GM12865 (cell line): ENCODE measurements at regions not wholly inside any gene's neighbourhood (a gene's known extent, or its start where the extent isn't known, plus 50 kb on each side); places are given as distances from the start of the nearest gene placed in this dataset.

Experiments
- DNase-seq: peaks from one replicate; pipeline ENCODE4 v3.0.0; 2010; ENCODE audit warnings: low read depth
- H3K4me3 ChIP-seq: 2 replicates; pipeline ENCODE4 v1.5.1; 2011; ENCODE audit warnings: mild to moderate bottlenecking, low read depth, low read length, control low read depth
- TF ChIP-seq, protein P1 (sequence below): IDR thresholded peaks from 2 replicates; pipeline ENCODE4 v1.5.1; 2011; ENCODE audit warnings: low read length, control low read depth, low read depth, inconsistent platforms; ENCODE audit not compliant: insufficient read depth; ENCODE audit errors: missing control alignments

DNA sequence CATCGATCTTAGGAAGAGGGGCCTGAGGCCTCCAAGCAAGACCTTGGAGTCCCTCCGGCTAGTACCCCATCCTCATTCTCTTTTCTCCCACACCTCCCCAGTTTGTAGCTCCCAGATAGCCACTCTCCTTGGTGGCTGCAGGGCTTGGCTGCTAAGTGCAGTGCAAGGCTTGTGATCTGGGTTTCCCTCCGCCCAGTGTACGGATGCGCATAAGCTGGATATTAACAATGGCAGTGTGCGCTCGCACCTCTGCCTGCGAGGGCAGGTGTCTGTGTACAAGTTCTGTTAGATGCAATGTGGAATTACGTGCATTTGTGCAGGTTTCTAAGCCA is 71.0 kb upstream of the TBCA start:
- TF ChIP-seq, protein P1, sequence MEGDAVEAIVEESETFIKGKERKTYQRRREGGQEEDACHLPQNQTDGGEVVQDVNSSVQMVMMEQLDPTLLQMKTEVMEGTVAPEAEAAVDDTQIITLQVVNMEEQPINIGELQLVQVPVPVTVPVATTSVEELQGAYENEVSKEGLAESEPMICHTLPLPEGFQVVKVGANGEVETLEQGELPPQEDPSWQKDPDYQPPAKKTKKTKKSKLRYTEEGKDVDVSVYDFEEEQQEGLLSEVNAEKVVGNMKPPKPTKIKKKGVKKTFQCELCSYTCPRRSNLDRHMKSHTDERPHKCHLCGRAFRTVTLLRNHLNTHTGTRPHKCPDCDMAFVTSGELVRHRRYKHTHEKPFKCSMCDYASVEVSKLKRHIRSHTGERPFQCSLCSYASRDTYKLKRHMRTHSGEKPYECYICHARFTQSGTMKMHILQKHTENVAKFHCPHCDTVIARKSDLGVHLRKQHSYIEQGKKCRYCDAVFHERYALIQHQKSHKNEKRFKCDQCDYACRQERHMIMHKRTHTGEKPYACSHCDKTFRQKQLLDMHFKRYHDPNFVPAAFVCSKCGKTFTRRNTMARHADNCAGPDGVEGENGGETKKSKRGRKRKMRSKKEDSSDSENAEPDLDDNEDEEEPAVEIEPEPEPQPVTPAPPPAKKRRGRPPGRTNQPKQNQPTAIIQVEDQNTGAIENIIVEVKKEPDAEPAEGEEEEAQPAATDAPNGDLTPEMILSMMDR: no peak
- no peak for DNase-seq
- H3K4me3 ChIP-seq: no peak overlapping the region

DNA sequence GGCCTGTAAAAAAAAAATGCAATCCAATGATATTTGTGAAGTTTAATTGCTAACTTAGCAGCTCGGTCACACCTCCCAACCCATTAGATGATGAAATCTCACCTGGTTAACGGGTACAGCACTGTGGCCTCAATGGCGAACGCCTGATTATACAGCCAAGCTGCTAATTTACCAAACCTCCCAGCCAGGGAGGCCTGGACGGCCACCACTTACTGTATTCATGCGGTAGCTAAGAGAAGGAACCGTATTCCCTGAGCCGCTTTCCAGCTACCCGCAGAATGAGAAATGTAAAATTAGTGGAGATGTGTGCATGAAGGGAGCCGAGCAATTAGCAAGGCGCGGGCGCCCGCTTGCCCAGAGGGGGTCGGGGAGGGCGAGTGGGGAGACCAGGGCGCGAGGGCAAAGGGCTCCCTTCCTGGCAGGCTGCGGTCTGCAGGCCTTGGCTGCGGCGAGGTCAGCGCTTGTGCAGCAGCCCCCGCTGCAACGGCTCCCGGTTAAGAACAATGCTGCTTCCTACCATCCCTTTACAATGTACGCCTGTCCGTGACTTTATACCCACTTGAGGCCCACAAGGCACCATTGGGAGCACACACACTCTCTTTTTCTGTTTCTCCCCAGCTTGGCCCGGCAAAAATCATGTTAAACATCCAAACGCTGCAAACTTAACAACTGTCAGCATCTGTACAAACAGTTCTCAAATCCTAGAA is 70.4 kb upstream of the TBCA start:
- H3K4me3 ChIP-seq: no peak overlapping the region
- DNase-seq: no peak
- TF ChIP-seq, protein P1: no peak

DNA sequence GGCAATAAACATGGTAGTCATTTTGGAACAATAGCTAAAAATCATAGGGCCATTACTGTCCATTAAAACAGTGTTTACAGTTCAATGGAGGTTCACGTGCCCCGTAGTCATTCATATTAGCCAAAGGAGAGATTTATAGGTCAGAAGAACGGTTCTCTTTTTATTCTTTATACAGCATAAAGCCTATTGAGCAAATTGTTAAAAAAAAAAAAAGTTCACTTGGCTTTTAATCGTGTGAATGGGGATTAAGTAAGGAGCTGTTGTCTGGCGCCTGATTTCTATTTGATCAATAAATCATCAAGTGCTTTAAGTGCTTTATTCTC is 69.1 kb upstream of the TBCA start:
- TF ChIP-seq, protein P1: no peak
- DNase-seq: no peak
- no peak overlapping the region for H3K4me3 ChIP-seq

DNA sequence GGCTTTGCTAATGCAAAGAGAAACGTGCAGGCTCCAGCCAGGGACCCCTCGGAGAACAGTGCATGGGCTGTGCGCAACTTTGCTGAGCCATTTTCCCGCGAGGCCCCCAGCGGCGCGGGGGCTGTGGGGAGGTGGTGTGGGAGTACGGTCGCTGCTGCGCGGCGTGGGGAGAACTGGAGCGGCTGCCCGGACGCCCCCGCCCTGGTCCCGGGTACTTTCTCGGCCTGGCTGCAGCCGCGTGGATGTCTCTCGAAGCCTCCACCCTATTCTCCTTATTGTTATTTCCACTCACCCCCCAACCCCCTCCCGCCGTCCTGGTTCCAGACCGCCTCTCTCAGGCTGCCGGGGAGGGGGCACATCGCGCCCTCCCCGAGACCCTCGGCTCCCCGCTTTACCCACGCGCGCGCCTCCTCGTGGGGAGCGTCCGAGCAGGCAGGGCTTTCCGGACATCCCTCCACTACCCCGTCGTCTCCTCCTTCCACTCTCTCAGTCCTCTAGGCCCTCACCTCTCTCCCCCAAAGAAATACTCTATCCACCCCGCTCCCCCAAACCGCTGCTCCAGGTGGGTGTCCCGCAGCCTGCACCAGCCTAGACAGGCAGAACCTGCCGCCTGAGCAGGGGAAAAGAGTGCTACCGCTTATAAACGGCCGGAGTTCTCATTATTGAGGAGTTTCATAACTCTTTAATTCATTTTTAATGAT is 68.6 kb upstream of the TBCA start:
- TF ChIP-seq, protein P1: no peak
- DNase-seq: no peak
- H3K4me3 ChIP-seq: peak overlapping the region; percentile 29

DNA sequence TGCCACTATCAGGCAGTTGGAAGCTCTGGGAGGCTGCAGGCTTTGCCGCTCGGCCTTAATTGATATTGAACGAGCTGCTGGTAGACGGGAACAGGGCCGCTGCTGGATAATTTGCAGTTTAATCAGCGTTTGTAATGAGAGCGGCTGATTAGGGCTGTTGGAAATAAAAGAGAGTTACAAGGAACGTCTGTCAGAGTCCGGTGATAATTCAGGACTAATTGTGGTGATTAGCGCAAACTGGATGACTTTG is 68.2 kb upstream of the TBCA start:
- peak overlapping the region; percentile 29; the same call in 1 of the 2 replicates for H3K4me3 ChIP-seq
- DNase-seq: no peak

DNA sequence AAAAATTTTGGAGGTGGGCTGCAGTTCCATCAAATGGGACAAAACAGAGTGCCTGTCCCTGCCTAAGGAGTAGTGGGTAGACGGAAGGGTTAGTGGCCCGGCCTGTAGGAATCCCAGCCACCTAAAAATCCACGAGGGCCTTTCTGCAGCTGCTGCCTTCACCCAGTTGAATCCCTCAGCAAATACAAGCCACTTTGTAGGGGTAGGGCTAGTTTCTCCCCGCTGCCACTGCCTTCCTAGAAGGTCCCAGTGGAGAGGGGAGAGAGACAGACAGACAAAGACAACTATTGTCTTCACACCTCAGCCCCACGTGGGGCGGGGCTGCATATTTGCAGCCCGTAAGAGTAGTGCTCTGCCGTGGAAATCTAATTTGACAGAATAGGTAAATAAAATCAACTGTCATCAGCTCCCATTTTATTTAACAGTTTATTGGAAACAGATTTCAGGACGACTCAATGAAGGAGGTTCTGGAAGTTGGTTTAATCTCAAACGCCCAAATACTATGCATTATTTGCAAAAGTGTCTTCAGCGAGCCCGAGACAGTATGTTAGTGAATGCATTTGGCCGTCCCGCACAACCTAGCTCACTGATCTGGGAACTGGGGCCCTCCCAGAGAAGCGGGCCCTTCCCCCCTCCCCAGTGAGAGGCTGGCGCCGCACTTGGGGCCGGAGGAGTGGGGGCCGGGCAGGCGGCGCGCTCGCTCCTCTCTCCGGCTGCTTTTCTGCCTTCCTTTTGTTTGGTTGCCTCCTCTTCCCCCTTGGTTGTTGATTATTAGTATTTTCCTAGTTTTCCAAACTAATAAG is 67.6 kb upstream of the TBCA start:
- TF ChIP-seq, protein P1: no peak
- DNase-seq: no peak
- no peak overlapping the region for H3K4me3 ChIP-seq

More for the DNA sequence above, 68.2 kb upstream of the TBCA start:
- TF ChIP-seq, protein P1: no peak
